ENCODE measurements at regions not wholly inside any gene's neighbourhood (a gene's known extent, or its start where the extent isn't known, plus 50 kb on each side); places are given as distances from the start of the nearest gene placed in this dataset.

DNA sequence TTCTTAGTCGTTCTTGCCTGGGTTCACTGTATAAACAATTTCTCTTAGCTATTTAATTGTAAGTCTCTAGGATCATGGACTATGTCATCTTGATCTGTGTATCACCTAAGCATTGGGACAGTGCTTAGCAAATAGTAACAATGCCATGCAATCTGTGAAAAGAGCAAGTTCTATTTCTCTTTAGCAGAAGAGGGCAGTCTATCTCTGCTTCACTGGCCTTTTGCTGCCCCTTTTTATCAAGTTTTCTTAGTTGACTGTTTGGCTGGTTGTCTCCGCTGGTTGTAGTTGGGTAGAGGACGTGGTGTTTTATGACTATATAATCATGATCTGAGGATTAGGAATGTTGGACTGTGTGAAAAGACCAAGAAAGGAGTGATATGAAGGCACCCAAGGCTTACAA, 315.0 kb downstream of the JRKL start:
- H2AFZ ChIP-seq (ENCODE audit: low read length): no peak overlapping the region
- no peak overlapping the region for H2BK12ac ChIP-seq (ENCODE audit: insufficient read length, low read depth, low read length)
- Mint-ChIP-seq H3K36me3 (ENCODE audit: insufficient read depth in 1 of 3, low read depth in 3 of 3) (no peaks in the 10 kb centered on the region), H3K9me3 (no peaks in the 10 kb centered on the region), H3K4me1 (no peaks in the 10 kb centered on the region), H3K4me3 (no peak overlapping the region), H3K27ac (peak overlapping the region in 1 of 3 experiments; percentile 9; a peak in 1 of 7 replicates), H3K27me3 (ENCODE audit: low read depth) (peaks cover 13% of the 10 kb centered on the region)
- no peak overlapping the region for H3K18ac ChIP-seq (ENCODE audit: insufficient read length, low read depth, low read length)
- no peak overlapping the region for H2AK5ac ChIP-seq (ENCODE audit: insufficient read length, low read length)
- no peaks in the 10 kb centered on the region for H3K4me1 ChIP-seq (ENCODE audit: insufficient read depth, low read length)
- H3K79me2 ChIP-seq (ENCODE audit: insufficient read depth, low read length): no peaks in the 10 kb centered on the region
- H2BK120ac ChIP-seq (ENCODE audit: low read depth, low read length, poor library complexity, severe bottlenecking): no peak overlapping the region
- H3K56ac ChIP-seq (ENCODE audit: insufficient read length, low read depth, low read length): no peak overlapping the region
- no peaks in the 10 kb centered on the region for H3K9me3 ChIP-seq (ENCODE audit: control insufficient read depth, low read depth, low read length)
- no peaks in the 10 kb centered on the region for H3K79me1 ChIP-seq (ENCODE audit: insufficient read depth, low read depth, low read length, poor library complexity, severe bottlenecking)
- no peak for DNase-seq
- no peaks in the 10 kb centered on the region for H3K23me2 ChIP-seq (ENCODE audit: insufficient read length, low read depth, low read length, poor library complexity, severe bottlenecking)
- no peak overlapping the region for H2BK20ac ChIP-seq (ENCODE audit: low read depth, low read length, poor library complexity, severe bottlenecking)
- H4K8ac ChIP-seq (replicated peaks; ENCODE audit: insufficient read length, low read depth, low read length): no peak overlapping the region
- H3K4ac ChIP-seq (ENCODE audit: low read depth, low read length): no peak overlapping the region
- no peak overlapping the region for H2BK15ac ChIP-seq (ENCODE audit: low read depth, low read length)
- H3K23ac ChIP-seq (ENCODE audit: insufficient read length, low read depth, low read length): no peak overlapping the region
- no CpG with 5 or more reads among the region's 3 CpGs for WGBS (ENCODE audit: extremely low coverage, insufficient read length, low lambda C conversion rate)
- no peak overlapping the region for H3K9ac ChIP-seq (ENCODE audit: extremely low read depth, insufficient read length, low read length)
- H3K27ac ChIP-seq (ENCODE audit: insufficient read length, low read depth, low read length): no peak overlapping the region
- no peak overlapping the region for H4K5ac ChIP-seq (ENCODE audit: insufficient read length, low read depth, low read length)
- no peaks in the 10 kb centered on the region for H4K20me1 ChIP-seq (ENCODE audit: control insufficient read depth, insufficient read depth, insufficient read length)
- TF ChIP-seq, protein P1, sequence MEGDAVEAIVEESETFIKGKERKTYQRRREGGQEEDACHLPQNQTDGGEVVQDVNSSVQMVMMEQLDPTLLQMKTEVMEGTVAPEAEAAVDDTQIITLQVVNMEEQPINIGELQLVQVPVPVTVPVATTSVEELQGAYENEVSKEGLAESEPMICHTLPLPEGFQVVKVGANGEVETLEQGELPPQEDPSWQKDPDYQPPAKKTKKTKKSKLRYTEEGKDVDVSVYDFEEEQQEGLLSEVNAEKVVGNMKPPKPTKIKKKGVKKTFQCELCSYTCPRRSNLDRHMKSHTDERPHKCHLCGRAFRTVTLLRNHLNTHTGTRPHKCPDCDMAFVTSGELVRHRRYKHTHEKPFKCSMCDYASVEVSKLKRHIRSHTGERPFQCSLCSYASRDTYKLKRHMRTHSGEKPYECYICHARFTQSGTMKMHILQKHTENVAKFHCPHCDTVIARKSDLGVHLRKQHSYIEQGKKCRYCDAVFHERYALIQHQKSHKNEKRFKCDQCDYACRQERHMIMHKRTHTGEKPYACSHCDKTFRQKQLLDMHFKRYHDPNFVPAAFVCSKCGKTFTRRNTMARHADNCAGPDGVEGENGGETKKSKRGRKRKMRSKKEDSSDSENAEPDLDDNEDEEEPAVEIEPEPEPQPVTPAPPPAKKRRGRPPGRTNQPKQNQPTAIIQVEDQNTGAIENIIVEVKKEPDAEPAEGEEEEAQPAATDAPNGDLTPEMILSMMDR (conservative IDR thresholded peaks at IDR 0.05): peak; percentile 48; the same call in 2 of the 3 replicates
- no peak overlapping the region for H3T11ph ChIP-seq (ENCODE audit: low read length)
- H4K91ac ChIP-seq (ENCODE audit: insufficient read length, low read depth, low read length): no peak overlapping the region
- no peak overlapping the region for H3K4me2 ChIP-seq (ENCODE audit: insufficient read depth, insufficient read length, low read length)
- H3K14ac ChIP-seq (ENCODE audit: insufficient read depth, low read length): no peak overlapping the region
- H3K27me3 ChIP-seq (ENCODE audit: insufficient read depth, low read length): no peaks in the 10 kb centered on the region
- no peak overlapping the region for H2BK5ac ChIP-seq (ENCODE audit: insufficient read length, low read length)
